HepG2 (cell line): ENCODE measurements at regions not wholly inside any gene's neighbourhood (a gene's known extent, or its start where the extent isn't known, plus 50 kb on each side); places are given as distances from the start of the nearest gene placed in this dataset.

ENCODE experiments used
- FIP1L1 ChIP-seq: fragments of 200-400 bp; formaldehyde crosslinking; IDR thresholded peaks from 2 replicates; pipeline ENCODE4 v1.6.1; 2018; ENCODE audit warnings: low read depth, mild to moderate bottlenecking, low read length, moderate library complexity, borderline replicate concordance; ENCODE audit not compliant: insufficient read depth
- FOSL2 ChIP-seq: sonication (generic); formaldehyde crosslinking; IDR thresholded peaks from 2 replicates; pipeline ENCODE4 v1.4.0; 2020; ENCODE audit warnings: missing genetic modification reagents
- KDM6A ChIP-seq: IDR thresholded peaks from 2 replicates; pipeline ENCODE4 v1.6.1; 2016; ENCODE audit warnings: low read depth
- PHF5A ChIP-seq: IDR thresholded peaks from one replicate; pipeline ENCODE4 v1.6.1; 2018; ENCODE audit warnings: low read depth, missing genetic modification reagents; ENCODE audit not compliant: unreplicated experiment
- PRMT3 ChIP-seq: sonication (generic); formaldehyde crosslinking; IDR thresholded peaks from 2 replicates; pipeline ENCODE4 v1.8.1; 2022; ENCODE audit warnings: low read depth, mild to moderate bottlenecking, moderate library complexity, missing genetic modification reagents, borderline replicate concordance
- RARA ChIP-seq: IDR thresholded peaks from 2 replicates; pipeline ENCODE4 v1.6.1; 2016; ENCODE audit warnings: missing genetic modification reagents, missing compliant biosample characterization
- SCMH1 ChIP-seq: sonication (generic); formaldehyde crosslinking; IDR thresholded peaks from 2 replicates; pipeline ENCODE4 v1.9.0; 2021; ENCODE audit warnings: missing genetic modification reagents, mild to moderate bottlenecking, borderline replicate concordance
- SMC3 ChIP-seq: IDR thresholded peaks from 2 replicates; pipeline ENCODE4 v1.6.1; 2011; ENCODE audit warnings: low read length, improper control_type of control experiment
- SRSF9 ChIP-seq: fragments of 200-400 bp; formaldehyde crosslinking; IDR thresholded peaks from 2 replicates; pipeline ENCODE4 v1.6.1; 2018; ENCODE audit warnings: borderline replicate concordance, mild to moderate bottlenecking, low read depth, low read length; ENCODE audit not compliant: insufficient read depth, poor library complexity, severe bottlenecking
- U2AF1 ChIP-seq: fragments of 200-400 bp; formaldehyde crosslinking; optimal IDR thresholded peaks from 2 replicates; pipeline ENCODE3; 2017; ENCODE audit warnings: mild to moderate bottlenecking, low read depth, low read length
- USF2 ChIP-seq, 2 experiments: sonication (generic) in 1 of 2; formaldehyde crosslinking in 1 of 2; IDR thresholded peaks; 2 replicates each; pipeline versions ENCODE4 v1.5.1 to v1.6.1; 2011 to 2020; ENCODE audit warnings: borderline replicate concordance in 1 of 2, low read depth in 1 of 2, low read length in 1 of 2, mild to moderate bottlenecking in 1 of 2, missing genetic modification reagents in 1 of 2, moderate library complexity in 1 of 2
- ZEB1 ChIP-seq: IDR thresholded peaks from 2 replicates; pipeline ENCODE4 v1.6.1; 2012; ENCODE audit warnings: mild to moderate bottlenecking, low read depth, inconsistent platforms; ENCODE audit not compliant: insufficient replicate concordance
- ZFP36L2 ChIP-seq: sonication (generic); formaldehyde crosslinking; IDR thresholded peaks from 2 replicates; pipeline ENCODE4 v1.4.0; 2020; ENCODE audit warnings: missing genetic modification reagents
- ZIK1 ChIP-seq: sonication (generic); formaldehyde crosslinking; IDR thresholded peaks from 2 replicates; pipeline ENCODE4 v1.5.0; 2020; ENCODE audit warnings: mild to moderate bottlenecking, low read depth, missing genetic modification reagents, borderline replicate concordance
- ZNF296 ChIP-seq: sonication (generic); formaldehyde crosslinking; conservative IDR thresholded peaks from 2 replicates; pipeline ENCODE4 v1.5.0; 2020; ENCODE audit warnings: mild to moderate bottlenecking, missing genetic modification reagents
- ZNF337 ChIP-seq: sonication (generic); formaldehyde crosslinking; IDR thresholded peaks from 2 replicates; pipeline ENCODE4 v1.5.1; 2020; ENCODE audit warnings: missing genetic modification reagents, low read depth, mild to moderate bottlenecking, borderline replicate concordance
- ZNF589 ChIP-seq: sonication (generic); formaldehyde crosslinking; conservative IDR thresholded peaks from 2 replicates; pipeline ENCODE4 v1.8.0; 2022; ENCODE audit warnings: mild to moderate bottlenecking, moderate library complexity, missing genetic modification reagents
- ZNF691 ChIP-seq: sonication (generic); formaldehyde crosslinking; IDR thresholded peaks from 2 replicates; pipeline ENCODE4 v1.4.0; 2020; ENCODE audit warnings: missing genetic modification reagents, low read depth, mild to moderate bottlenecking, borderline replicate concordance
- ZNF83 ChIP-seq: sonication (generic); formaldehyde crosslinking; IDR thresholded peaks from 2 replicates; pipeline ENCODE4 v1.4.0; 2020; ENCODE audit warnings: missing genetic modification reagents, mild to moderate bottlenecking, borderline replicate concordance
- TF ChIP-seq, protein P1 (sequence below): sonication (generic); formaldehyde crosslinking; IDR thresholded peaks from 2 replicates; pipeline ENCODE4 v1.5.0; 2020; ENCODE audit warnings: mild to moderate bottlenecking, missing genetic modification reagents
- TF ChIP-seq, protein P2 (sequence below): sonication (generic); formaldehyde crosslinking; IDR thresholded peaks from 2 replicates; pipeline ENCODE4 v1.5.1; 2020; ENCODE audit warnings: mild to moderate bottlenecking, moderate library complexity, missing genetic modification reagents

DNA sequence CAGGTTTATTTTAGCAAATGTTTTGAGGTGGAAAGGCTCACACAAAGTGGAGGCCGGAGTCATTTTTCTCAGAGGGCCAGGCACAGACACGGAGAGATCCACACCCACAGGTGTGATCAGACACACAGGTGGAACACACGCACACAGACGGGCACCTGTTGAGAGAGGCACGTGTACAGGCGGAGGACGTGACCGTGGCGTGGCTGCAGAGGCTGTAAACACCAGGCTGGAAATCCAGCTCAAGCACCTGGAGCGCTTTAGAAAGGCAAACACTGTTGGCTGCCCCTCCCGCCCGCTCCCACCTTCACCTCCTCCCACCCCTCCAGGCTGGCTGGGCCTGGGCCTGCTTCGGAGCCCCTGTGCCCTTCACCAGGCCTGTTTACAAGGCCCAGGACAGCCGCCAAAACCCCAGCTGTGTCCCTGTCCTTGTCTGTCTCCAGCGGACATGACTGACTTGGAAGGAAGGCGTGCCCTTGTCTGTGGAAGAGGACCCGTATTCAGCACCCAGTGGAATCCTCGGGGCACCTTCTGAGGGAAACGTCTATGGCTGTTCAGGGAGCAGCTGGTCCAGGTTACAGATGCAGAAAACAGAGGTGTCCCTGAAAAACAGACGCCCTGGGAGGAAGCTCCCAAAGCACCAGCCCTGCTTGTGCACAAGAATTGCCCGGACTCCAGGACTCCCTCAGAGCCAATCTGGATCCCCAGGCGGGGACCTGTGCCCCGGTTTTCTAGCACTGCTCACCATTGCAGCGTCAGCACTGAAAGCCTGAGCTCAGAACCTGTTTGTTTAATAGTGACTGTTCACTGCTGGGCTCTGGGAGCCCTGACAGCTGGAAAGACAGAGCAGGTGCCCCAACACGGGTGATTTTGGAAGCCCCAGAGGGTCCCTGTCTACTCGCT, 134.3 kb upstream of the HAAO start (continued):
- TF ChIP-seq, protein P1, sequence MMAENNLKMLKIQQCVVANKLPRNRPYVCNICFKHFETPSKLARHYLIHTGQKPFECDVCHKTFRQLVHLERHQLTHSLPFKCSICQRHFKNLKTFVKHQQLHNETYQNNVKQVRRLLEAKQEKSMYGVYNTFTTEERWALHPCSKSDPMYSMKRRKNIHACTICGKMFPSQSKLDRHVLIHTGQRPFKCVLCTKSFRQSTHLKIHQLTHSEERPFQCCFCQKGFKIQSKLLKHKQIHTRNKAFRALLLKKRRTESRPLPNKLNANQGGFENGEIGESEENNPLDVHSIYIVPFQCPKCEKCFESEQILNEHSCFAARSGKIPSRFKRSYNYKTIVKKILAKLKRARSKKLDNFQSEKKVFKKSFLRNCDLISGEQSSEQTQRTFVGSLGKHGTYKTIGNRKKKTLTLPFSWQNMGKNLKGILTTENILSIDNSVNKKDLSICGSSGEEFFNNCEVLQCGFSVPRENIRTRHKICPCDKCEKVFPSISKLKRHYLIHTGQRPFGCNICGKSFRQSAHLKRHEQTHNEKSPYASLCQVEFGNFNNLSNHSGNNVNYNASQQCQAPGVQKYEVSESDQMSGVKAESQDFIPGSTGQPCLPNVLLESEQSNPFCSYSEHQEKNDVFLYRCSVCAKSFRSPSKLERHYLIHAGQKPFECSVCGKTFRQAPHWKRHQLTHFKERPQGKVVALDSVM (CRISPR knock-in tag), result peak; percentile 90
- no peak; the same call in 1 of the 2 replicates for TF ChIP-seq KDM6A
- TF ChIP-seq ZNF589, result no peak
- 0 out of 2 replicates have a peak, but pooled peaks have one; percentile 79 for TF ChIP-seq ZNF296 (CRISPR knock-in tag)
- TF ChIP-seq U2AF1, result peak; percentile 57
- TF ChIP-seq PRMT3 (CRISPR knock-in tag), result no peak
- no peak for TF ChIP-seq ZNF691 (CRISPR knock-in tag)
- TF ChIP-seq ZNF337, result peak; percentile 11; the same call in 1 of the 2 replicates
- no peak for TF ChIP-seq SRSF9
- TF ChIP-seq, protein P2, sequence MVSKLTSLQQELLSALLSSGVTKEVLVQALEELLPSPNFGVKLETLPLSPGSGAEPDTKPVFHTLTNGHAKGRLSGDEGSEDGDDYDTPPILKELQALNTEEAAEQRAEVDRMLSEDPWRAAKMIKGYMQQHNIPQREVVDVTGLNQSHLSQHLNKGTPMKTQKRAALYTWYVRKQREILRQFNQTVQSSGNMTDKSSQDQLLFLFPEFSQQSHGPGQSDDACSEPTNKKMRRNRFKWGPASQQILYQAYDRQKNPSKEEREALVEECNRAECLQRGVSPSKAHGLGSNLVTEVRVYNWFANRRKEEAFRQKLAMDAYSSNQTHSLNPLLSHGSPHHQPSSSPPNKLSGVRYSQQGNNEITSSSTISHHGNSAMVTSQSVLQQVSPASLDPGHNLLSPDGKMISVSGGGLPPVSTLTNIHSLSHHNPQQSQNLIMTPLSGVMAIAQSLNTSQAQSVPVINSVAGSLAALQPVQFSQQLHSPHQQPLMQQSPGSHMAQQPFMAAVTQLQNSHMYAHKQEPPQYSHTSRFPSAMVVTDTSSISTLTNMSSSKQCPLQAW (CRISPR knock-in tag), result no peak; the same call in 1 of the 2 replicates
- no peak for TF ChIP-seq FIP1L1
- TF ChIP-seq ZFP36L2 (CRISPR knock-in tag), result no peak
- TF ChIP-seq SCMH1 (CRISPR knock-in tag), result no peak
- TF ChIP-seq USF2 (IDR thresholded peaks at IDR 0.05; ENCODE audit: low read depth, low read length), result no peak
- TF ChIP-seq USF2 (CRISPR knock-in tag; IDR thresholded peaks at IDR 0.05; ENCODE audit: borderline replicate concordance), result no peak
- TF ChIP-seq SMC3, result no peak
- peak; percentile 63 for TF ChIP-seq RARA
- TF ChIP-seq FOSL2 (CRISPR knock-in tag), result 0 out of 2 replicates have a peak, but pooled peaks have one; percentile 3
- TF ChIP-seq ZNF83 (CRISPR knock-in tag), result no peak
- 0 out of 2 replicates have a peak, but pooled peaks have one; percentile 57 for TF ChIP-seq ZIK1
- no peak for TF ChIP-seq PHF5A (CRISPR knock-in tag)
- TF ChIP-seq ZEB1, result no peak
